ENCODE measurements at regions not wholly inside any gene's neighbourhood (a gene's known extent, or its start where the extent isn't known, plus 50 kb on each side); places are given as distances from the start of the nearest gene placed in this dataset.
"Not testable (repeated sequence)": the region's sequence is repeated elsewhere in the genome, so short reads cannot be mapped to it uniquely, and the experiment has no call there.

DNA sequence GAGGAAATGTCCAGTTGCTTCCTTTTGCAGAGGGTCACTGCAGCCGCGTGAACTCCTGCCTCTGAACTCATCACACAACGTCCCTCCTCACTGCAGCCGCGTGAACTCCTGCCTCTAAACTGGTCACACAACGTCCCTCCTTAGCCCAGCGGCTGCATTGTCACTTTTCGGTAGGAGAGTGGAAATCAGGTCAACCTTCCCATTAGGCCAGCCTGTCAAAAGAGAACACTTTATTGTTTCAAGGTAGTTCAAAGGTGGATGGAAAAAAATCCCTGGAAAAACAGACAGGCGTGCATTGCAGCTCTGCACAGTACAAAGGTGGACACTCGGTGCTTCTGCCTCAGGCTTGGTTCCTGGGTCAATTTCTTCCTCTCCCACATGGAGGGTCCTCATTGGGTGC is 280.2 kb downstream of the FOXL1 start:
- H3K4me1 Mint-ChIP-seq: no peaks in the 10 kb centered on the region
- ATAC-seq: no peak
- CTCF ChIA-PET: no interaction called here

GRCh38 chr16:86861270-86861858 is 283.0 kb downstream of the FOXL1 start:
- H3K27ac Mint-ChIP-seq; H3K36me3 Mint-ChIP-seq; H3K27me3 Mint-ChIP-seq (ENCODE audit: low read depth); H3K4me3 Mint-ChIP-seq; CTCF ChIA-PET; H3K4me1 Mint-ChIP-seq; H3K9me3 Mint-ChIP-seq; DNase-seq (ENCODE audit: low spot score); ATAC-seq; POLR2A ChIA-PET: not testable (repeated sequence)

More for the DNA sequence above, 280.2 kb downstream of the FOXL1 start:
- H3K9me3 Mint-ChIP-seq: no peaks in the 10 kb centered on the region
- no peak overlapping the region for H3K27ac Mint-ChIP-seq
- no peak for TF ChIP-seq ZNF281 (CRISPR knock-in tag; IDR thresholded peaks at IDR 0.05)
- no peak for TF ChIP-seq OVOL2 (CRISPR knock-in tag; IDR thresholded peaks at IDR 0.05; ENCODE audit: borderline replicate concordance)
- no peak for TF ChIP-seq ZNF219 (CRISPR knock-in tag; IDR thresholded peaks at IDR 0.05; ENCODE audit: borderline replicate concordance)
- no peak for TF ChIP-seq HMGA2 (CRISPR knock-in tag; IDR thresholded peaks at IDR 0.05)
- TF ChIP-seq GABPB1 (CRISPR knock-in tag; IDR thresholded peaks at IDR 0.05): no peak
- no peak for TF ChIP-seq ZNF671 (CRISPR knock-in tag; IDR thresholded peaks at IDR 0.05)
- no peak for TF ChIP-seq ZNF416 (CRISPR knock-in tag; IDR thresholded peaks at IDR 0.05)
- TF ChIP-seq USF1 (CRISPR knock-in tag; IDR thresholded peaks at IDR 0.05): no peak
- TF ChIP-seq IRF1 (CRISPR knock-in tag; IDR thresholded peaks at IDR 0.05): no peak
- TF ChIP-seq ZBTB21 (CRISPR knock-in tag; IDR thresholded peaks at IDR 0.05; ENCODE audit: borderline replicate concordance): no peak
- no peak for TF ChIP-seq JAZF1 (CRISPR knock-in tag; IDR thresholded peaks at IDR 0.05)
- TF ChIP-seq FOXP1 (CRISPR knock-in tag; IDR thresholded peaks at IDR 0.05; ENCODE audit: borderline replicate concordance): no peak
- TF ChIP-seq, protein P1, sequence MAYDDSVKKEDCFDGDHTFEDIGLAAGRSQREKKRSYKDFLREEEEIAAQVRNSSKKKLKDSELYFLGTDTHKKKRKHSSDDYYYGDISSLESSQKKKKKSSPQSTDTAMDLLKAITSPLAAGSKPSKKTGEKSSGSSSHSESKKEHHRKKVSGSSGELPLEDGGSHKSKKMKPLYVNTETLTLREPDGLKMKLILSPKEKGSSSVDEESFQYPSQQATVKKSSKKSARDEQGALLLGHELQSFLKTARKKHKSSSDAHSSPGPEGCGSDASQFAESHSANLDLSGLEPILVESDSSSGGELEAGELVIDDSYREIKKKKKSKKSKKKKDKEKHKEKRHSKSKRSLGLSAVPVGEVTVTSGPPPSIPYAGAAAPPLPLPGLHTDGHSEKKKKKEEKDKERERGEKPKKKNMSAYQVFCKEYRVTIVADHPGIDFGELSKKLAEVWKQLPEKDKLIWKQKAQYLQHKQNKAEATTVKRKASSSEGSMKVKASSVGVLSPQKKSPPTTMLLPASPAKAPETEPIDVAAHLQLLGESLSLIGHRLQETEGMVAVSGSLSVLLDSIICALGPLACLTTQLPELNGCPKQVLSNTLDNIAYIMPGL (CRISPR knock-in tag; IDR thresholded peaks at IDR 0.05): no peak
- TF ChIP-seq ZNF138 (CRISPR knock-in tag; conservative IDR thresholded peaks at IDR 0.05): no peak
- no peak for TF ChIP-seq ZNF396 (CRISPR knock-in tag; IDR thresholded peaks at IDR 0.05; ENCODE audit: borderline replicate concordance)
- H3K36me3 Mint-ChIP-seq: no peaks in the 10 kb centered on the region
- H3K27me3 Mint-ChIP-seq (ENCODE audit: low read depth): no peaks in the 10 kb centered on the region
- DNase-seq (ENCODE audit: low spot score): no peak
- H3K4me3 Mint-ChIP-seq: no peak overlapping the region
- POLR2A ChIA-PET: no interaction called here

GRCh38 chr16:86862595-86863280 is 284.4 kb downstream of the FOXL1 start:
- Mint-ChIP-seq H3K36me3 (no peaks in the 10 kb centered on the region), H3K27ac (no peak overlapping the region), H3K4me1 (no peaks in the 10 kb centered on the region), H3K27me3 (ENCODE audit: low read depth) (no peaks in the 10 kb centered on the region), H3K4me3 (no peak overlapping the region), H3K9me3 (peaks cover 5% of the 10 kb centered on the region)
- ChIA-PET CTCF (interaction anchor here (2.0 kb wide), 1 partner anchor 11 kb away, joined by 5 read pairs; no protein-coding TSS in a partner anchor), POLR2A (no interaction called here)
- ATAC-seq (no peak), DNase-seq (ENCODE audit: low spot score) (no peak)
- TF ChIP-seq, protein P2, sequence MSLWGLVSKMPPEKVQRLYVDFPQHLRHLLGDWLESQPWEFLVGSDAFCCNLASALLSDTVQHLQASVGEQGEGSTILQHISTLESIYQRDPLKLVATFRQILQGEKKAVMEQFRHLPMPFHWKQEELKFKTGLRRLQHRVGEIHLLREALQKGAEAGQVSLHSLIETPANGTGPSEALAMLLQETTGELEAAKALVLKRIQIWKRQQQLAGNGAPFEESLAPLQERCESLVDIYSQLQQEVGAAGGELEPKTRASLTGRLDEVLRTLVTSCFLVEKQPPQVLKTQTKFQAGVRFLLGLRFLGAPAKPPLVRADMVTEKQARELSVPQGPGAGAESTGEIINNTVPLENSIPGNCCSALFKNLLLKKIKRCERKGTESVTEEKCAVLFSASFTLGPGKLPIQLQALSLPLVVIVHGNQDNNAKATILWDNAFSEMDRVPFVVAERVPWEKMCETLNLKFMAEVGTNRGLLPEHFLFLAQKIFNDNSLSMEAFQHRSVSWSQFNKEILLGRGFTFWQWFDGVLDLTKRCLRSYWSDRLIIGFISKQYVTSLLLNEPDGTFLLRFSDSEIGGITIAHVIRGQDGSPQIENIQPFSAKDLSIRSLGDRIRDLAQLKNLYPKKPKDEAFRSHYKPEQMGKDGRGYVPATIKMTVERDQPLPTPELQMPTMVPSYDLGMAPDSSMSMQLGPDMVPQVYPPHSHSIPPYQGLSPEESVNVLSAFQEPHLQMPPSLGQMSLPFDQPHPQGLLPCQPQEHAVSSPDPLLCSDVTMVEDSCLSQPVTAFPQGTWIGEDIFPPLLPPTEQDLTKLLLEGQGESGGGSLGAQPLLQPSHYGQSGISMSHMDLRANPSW (CRISPR knock-in tag; conservative IDR thresholded peaks at IDR 0.05; ENCODE audit: low read depth): no peak
- no peak for TF ChIP-seq IRF1 (CRISPR knock-in tag; IDR thresholded peaks at IDR 0.05)
- TF ChIP-seq NFYB (CRISPR knock-in tag; conservative IDR thresholded peaks at IDR 0.05; ENCODE audit: low read depth): no peak
- no peak for TF ChIP-seq TEAD4 (CRISPR knock-in tag; IDR thresholded peaks at IDR 0.05)
- no peak for TF ChIP-seq TP53 (CRISPR knock-in tag; IDR thresholded peaks at IDR 0.05)
- TF ChIP-seq, protein P3, sequence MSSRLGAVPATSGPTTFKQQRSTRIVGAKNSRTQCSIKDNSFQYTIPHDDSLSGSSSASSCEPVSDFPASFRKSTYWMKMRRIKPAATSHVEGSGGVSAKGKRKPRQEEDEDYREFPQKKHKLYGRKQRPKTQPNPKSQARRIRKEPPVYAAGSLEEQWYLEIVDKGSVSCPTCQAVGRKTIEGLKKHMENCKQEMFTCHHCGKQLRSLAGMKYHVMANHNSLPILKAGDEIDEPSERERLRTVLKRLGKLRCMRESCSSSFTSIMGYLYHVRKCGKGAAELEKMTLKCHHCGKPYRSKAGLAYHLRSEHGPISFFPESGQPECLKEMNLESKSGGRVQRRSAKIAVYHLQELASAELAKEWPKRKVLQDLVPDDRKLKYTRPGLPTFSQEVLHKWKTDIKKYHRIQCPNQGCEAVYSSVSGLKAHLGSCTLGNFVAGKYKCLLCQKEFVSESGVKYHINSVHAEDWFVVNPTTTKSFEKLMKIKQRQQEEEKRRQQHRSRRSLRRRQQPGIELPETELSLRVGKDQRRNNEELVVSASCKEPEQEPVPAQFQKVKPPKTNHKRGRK (CRISPR knock-in tag; IDR thresholded peaks at IDR 0.05; ENCODE audit: borderline replicate concordance): no peak
- no peak for TF ChIP-seq CREM (CRISPR knock-in tag; IDR thresholded peaks at IDR 0.05)
